ENCODE measurements at regions not wholly inside any gene's neighbourhood (a gene's known extent, or its start where the extent isn't known, plus 50 kb on each side); places are given as distances from the start of the nearest gene placed in this dataset.

DNA sequence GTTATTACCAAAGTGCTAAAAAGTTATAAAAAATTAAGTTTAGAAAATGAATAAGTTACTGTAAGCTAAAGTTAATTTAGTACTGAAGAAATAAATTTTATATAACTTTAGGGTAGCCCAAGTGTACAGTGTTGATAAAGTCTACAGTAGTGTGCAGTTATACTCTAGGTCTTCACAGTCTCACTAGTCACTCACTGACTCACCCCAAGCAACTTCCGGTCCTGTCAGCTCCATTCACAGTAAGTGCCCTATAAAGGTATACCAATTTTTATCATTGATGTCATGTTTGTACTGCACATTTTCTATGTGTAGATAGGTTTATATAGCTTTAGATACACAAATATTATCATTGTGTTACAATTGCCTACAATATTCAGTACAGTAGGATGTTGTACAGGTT lies 518.3 kb upstream of the PIK3C3 start:
- DNase-seq, result no peak
- ChIA-PET POLR2A (no interaction called here), CTCF (no interaction called here)
- H3K4me3 Mint-ChIP-seq (ENCODE audit: unreplicated experiment), result no peak overlapping the region
- no peaks in the 10 kb centered on the region for H3K4me1 Mint-ChIP-seq (ENCODE audit: low read depth, unreplicated experiment)
- H3K36me3 ChIP-seq (ENCODE audit: control insufficient read depth, insufficient read depth, low read length), result no peaks in the 10 kb centered on the region
- no peaks in the 10 kb centered on the region for H3K27me3 ChIP-seq (replicated peaks; ENCODE audit: control insufficient read depth, insufficient read depth, low read length)
- no peak overlapping the region for H3K27ac Mint-ChIP-seq (ENCODE audit: unreplicated experiment)
- no peaks in the 10 kb centered on the region for H3K9me3 ChIP-seq
- intact Hi-C loops (cut with micrococcal nuclease; ENCODE audit: unreplicated experiment), result no loop called here
- no peak overlapping the region for H3K4me3 ChIP-seq (ENCODE audit: low read depth, low read length)
- BruUV-seq (replicated peaks), result no TSS peak
- H3K9me3 Mint-ChIP-seq (ENCODE audit: unreplicated experiment), result no peaks in the 10 kb centered on the region
- TF ChIP-seq, protein P1, sequence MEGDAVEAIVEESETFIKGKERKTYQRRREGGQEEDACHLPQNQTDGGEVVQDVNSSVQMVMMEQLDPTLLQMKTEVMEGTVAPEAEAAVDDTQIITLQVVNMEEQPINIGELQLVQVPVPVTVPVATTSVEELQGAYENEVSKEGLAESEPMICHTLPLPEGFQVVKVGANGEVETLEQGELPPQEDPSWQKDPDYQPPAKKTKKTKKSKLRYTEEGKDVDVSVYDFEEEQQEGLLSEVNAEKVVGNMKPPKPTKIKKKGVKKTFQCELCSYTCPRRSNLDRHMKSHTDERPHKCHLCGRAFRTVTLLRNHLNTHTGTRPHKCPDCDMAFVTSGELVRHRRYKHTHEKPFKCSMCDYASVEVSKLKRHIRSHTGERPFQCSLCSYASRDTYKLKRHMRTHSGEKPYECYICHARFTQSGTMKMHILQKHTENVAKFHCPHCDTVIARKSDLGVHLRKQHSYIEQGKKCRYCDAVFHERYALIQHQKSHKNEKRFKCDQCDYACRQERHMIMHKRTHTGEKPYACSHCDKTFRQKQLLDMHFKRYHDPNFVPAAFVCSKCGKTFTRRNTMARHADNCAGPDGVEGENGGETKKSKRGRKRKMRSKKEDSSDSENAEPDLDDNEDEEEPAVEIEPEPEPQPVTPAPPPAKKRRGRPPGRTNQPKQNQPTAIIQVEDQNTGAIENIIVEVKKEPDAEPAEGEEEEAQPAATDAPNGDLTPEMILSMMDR (IDR thresholded peaks at IDR 0.05; ENCODE audit: insufficient read depth in 1 of 2, low read depth in 1 of 2, low read length in 1 of 2, severe bottlenecking in 1 of 2, unreplicated experiment in 1 of 2), result no peak
- peaks cover 2% of the 10 kb centered on the region for H3K27me3 Mint-ChIP-seq (ENCODE audit: insufficient read depth, unreplicated experiment)
- no peaks in the 10 kb centered on the region for H3K4me1 ChIP-seq
- no peaks in the 10 kb centered on the region for H3K36me3 Mint-ChIP-seq (ENCODE audit: insufficient read depth, unreplicated experiment)

DNA sequence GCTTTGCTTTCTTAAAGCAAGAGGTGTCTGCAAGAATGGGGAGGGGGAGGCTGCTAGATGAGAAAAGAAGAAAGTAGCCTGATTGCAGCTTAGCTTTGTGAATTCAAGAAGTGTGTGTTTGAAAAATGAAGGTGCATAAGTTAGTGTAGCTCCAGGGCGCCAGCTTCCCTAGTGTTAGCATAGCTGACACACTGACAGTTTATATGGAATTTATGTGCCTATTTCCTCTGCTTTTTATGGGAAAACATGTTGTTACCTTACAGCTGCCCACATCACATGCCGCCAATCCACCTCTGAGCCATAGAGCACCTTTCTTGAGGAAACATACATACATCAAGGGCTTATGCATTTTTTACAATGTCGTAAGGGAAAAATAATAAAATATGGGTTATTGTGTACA lies 536.4 kb upstream of the PIK3C3 start:
- intact Hi-C loops (cut with micrococcal nuclease; ENCODE audit: unreplicated experiment), result no loop called here
- no peak overlapping the region for H3K27ac Mint-ChIP-seq (ENCODE audit: unreplicated experiment)
- ChIA-PET POLR2A (no interaction called here), CTCF (no interaction called here)
- no peaks in the 10 kb centered on the region for H3K4me1 Mint-ChIP-seq (ENCODE audit: low read depth, unreplicated experiment)
- no peak overlapping the region for H3K4me3 ChIP-seq (ENCODE audit: low read depth, low read length)
- H3K36me3 ChIP-seq (ENCODE audit: control insufficient read depth, insufficient read depth, low read length), result no peaks in the 10 kb centered on the region
- no peaks in the 10 kb centered on the region for H3K36me3 Mint-ChIP-seq (ENCODE audit: insufficient read depth, unreplicated experiment)
- H3K4me1 ChIP-seq, result no peaks in the 10 kb centered on the region
- no peaks in the 10 kb centered on the region for H3K9me3 ChIP-seq
- TF ChIP-seq, protein P1 (IDR thresholded peaks at IDR 0.05; ENCODE audit: insufficient read depth in 1 of 2, low read depth in 1 of 2, low read length in 1 of 2, severe bottlenecking in 1 of 2, unreplicated experiment in 1 of 2), result no peak
- H3K4me3 Mint-ChIP-seq (ENCODE audit: unreplicated experiment), result no peak overlapping the region
- no peaks in the 10 kb centered on the region for H3K27me3 ChIP-seq (replicated peaks; ENCODE audit: control insufficient read depth, insufficient read depth, low read length)
- DNase-seq, result no peak
- H3K9me3 Mint-ChIP-seq (ENCODE audit: unreplicated experiment), result no peaks in the 10 kb centered on the region
- no peaks in the 10 kb centered on the region for H3K27me3 Mint-ChIP-seq (ENCODE audit: insufficient read depth, unreplicated experiment)
- no TSS peak for BruUV-seq (replicated peaks)

DNA sequence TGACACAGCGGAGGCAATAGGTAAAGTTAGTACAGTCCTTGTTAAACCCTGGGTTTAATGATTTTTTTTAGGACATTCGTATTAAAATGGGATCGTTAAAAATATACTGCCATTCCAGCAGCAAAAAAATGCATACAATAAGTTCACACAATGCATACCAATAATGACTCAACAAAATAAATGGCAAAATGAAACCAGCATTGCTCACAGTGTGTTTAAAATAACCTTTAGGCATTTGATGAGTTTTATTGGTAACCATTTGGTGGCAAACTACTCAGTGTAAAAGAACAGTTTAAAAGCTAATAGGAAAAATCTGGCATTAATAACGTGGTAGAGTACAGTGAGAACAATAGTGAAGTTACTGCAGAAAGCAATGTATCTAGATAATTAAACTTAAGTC lies 539.0 kb upstream of the PIK3C3 start:
- no peak overlapping the region for H3K4me3 Mint-ChIP-seq (ENCODE audit: unreplicated experiment)
- DNase-seq, result no peak
- TF ChIP-seq, protein P1 (IDR thresholded peaks at IDR 0.05; ENCODE audit: insufficient read depth in 1 of 2, low read depth in 1 of 2, low read length in 1 of 2, severe bottlenecking in 1 of 2, unreplicated experiment in 1 of 2), result no peak
- no peaks in the 10 kb centered on the region for H3K36me3 Mint-ChIP-seq (ENCODE audit: insufficient read depth, unreplicated experiment)
- H3K4me3 ChIP-seq (ENCODE audit: low read depth, low read length), result no peak overlapping the region
- POLR2A ChIA-PET, result no interaction called here
- BruUV-seq (replicated peaks), result no TSS peak
- H3K9me3 Mint-ChIP-seq (ENCODE audit: unreplicated experiment), result no peaks in the 10 kb centered on the region
- intact Hi-C loops (cut with micrococcal nuclease; ENCODE audit: unreplicated experiment), result no loop called here
- H3K36me3 ChIP-seq (ENCODE audit: control insufficient read depth, insufficient read depth, low read length), result no peaks in the 10 kb centered on the region
- no peaks in the 10 kb centered on the region for H3K4me1 ChIP-seq
- no peaks in the 10 kb centered on the region for H3K27me3 ChIP-seq (replicated peaks; ENCODE audit: control insufficient read depth, insufficient read depth, low read length)
- no peaks in the 10 kb centered on the region for H3K27me3 Mint-ChIP-seq (ENCODE audit: insufficient read depth, unreplicated experiment)
- H3K27ac Mint-ChIP-seq (ENCODE audit: unreplicated experiment), result no peak overlapping the region
- H3K4me1 Mint-ChIP-seq (ENCODE audit: low read depth, unreplicated experiment), result no peaks in the 10 kb centered on the region
- CTCF ChIA-PET, result no interaction called here
- H3K9me3 ChIP-seq, result no peaks in the 10 kb centered on the region

Data from Caco-2 (cell line).